Sigmoid colon (tissue), 3 donors: ENCODE measurements at regions not wholly inside any gene's neighbourhood (a gene's known extent, or its start where the extent isn't known, plus 50 kb on each side); places are given as distances from the start of the nearest gene placed in this dataset.

ENCODE experiments used
- CTCF ChIP-seq, 4 experiments: fragments of 450-650 bp in 3 of 4; fragments of 200-600 bp in 1 of 4; IDR thresholded peaks; one replicate each; pipeline ENCODE4 v1.5.1; 2016 to 2019; ENCODE audit warnings: antibody characterized with exemption in 4 of 4, mild to moderate bottlenecking in 3 of 4, moderate library complexity in 2 of 4
- POLR2A ChIP-seq, 2 donors: fragments of 450-650 bp; IDR thresholded peaks; one replicate each; pipeline ENCODE4 v1.6.1; 2016; ENCODE audit warnings: antibody characterized with exemption in 2 of 2, mild to moderate bottlenecking in 2 of 2, moderate library complexity in 2 of 2

GRCh38 chr2:150174971-150175421, 312.5 kb downstream of the RND3 start:
- TF ChIP-seq POLR2A (IDR thresholded peaks at IDR 0.05) (no peak), CTCF (IDR thresholded peaks at IDR 0.05) (no peak)
